IMR-90 (cell line): ENCODE measurements at regions not wholly inside any gene's neighbourhood (a gene's known extent, or its start where the extent isn't known, plus 50 kb on each side); places are given as distances from the start of the nearest gene placed in this dataset.

Experiments
- ATAC-seq: fragments of 200-7000 bp; cut with Tn5 transposase; 2 replicates; pipeline ENCODE4 v1.9.1; 2020; ENCODE audit warnings: low read depth, mild to moderate bottlenecking, moderate library complexity
- BruUV-seq: library from RNA; stranded (reverse); fragments of 400-500 nt; replicated peaks from 2 replicates; lab custom pipeline; 2021; lab: Mats Ljungman, UMichigan
- CTCF ChIA-PET: fragments of 300-600 bp; formaldehyde crosslinking; extraction: SDS; loops from one replicate; lab custom pipeline; 2021; ENCODE audit warnings: antibody characterized with exemption; lab: Yijun Ruan, JAX
- POLR2A ChIA-PET: fragments of 300-600 bp; sonication (Branson Sonifier 250); formaldehyde crosslinking; loops from one replicate; lab custom pipeline; 2022; ENCODE audit warnings: antibody characterized with exemption; ENCODE audit not compliant: unreplicated experiment; lab: Charles Lee
- DNase-seq: peaks from one replicate; pipeline ENCODE4 v3.0.0; 2013
- H2AFZ ChIP-seq: replicated peaks from 2 replicates; pipeline ENCODE3; 2013; ENCODE audit warnings: low read length, mild to moderate bottlenecking; ENCODE audit not compliant: poor library complexity
- H2AK5ac ChIP-seq: 2 replicates; pipeline ENCODE4 v1.6.1; 2013; ENCODE audit warnings: low read depth, low read length, inconsistent platforms
- H2AK9ac ChIP-seq: replicated peaks from 2 replicates; pipeline ENCODE3; 2013; ENCODE audit warnings: mild to moderate bottlenecking, low read depth, low read length, moderate library complexity; ENCODE audit not compliant: poor library complexity
- H2BK120ac ChIP-seq: 2 replicates; pipeline ENCODE4 v1.6.1; 2013; ENCODE audit warnings: low read depth, low read length, inconsistent platforms
- H2BK15ac ChIP-seq: 3 replicates; pipeline ENCODE4 v1.6.1; 2013; ENCODE audit warnings: low read depth, low read length, inconsistent platforms
- H2BK20ac ChIP-seq: 2 replicates; pipeline ENCODE4 v1.6.1; 2013; ENCODE audit warnings: low read depth, mild to moderate bottlenecking, inconsistent platforms, low read length, moderate library complexity
- H2BK5ac ChIP-seq: 2 replicates; pipeline ENCODE4 v1.6.1; 2013; ENCODE audit warnings: mild to moderate bottlenecking, low read depth, low read length, inconsistent platforms; ENCODE audit not compliant: poor library complexity, severe bottlenecking
- H3K14ac ChIP-seq: replicated peaks from 2 replicates; pipeline ENCODE4 v1.6.1; 2013; ENCODE audit warnings: low read depth, low read length, inconsistent platforms
- H3K18ac ChIP-seq: 2 replicates; pipeline ENCODE4 v1.6.1; 2013; ENCODE audit warnings: low read depth, low read length, control low read depth
- H3K23ac ChIP-seq: 2 replicates; pipeline ENCODE4 v1.6.1; 2013; ENCODE audit warnings: low read depth, low read length, inconsistent platforms
- H3K27ac ChIP-seq: 2 replicates; pipeline ENCODE4 v1.5.1; 2013; ENCODE audit warnings: mild to moderate bottlenecking, control low read depth, low read length; ENCODE audit not compliant: insufficient read depth
- H3K27me3 ChIP-seq: 2 replicates; pipeline ENCODE4 v1.6.1; 2013; ENCODE audit warnings: low read length; ENCODE audit not compliant: control insufficient read depth, insufficient read depth
- H3K36me3 ChIP-seq: 2 replicates; pipeline ENCODE4 v1.6.1; 2013; ENCODE audit warnings: low read length, mixed read lengths; ENCODE audit not compliant: control insufficient read depth, insufficient read depth
- H3K4ac ChIP-seq: 2 replicates; pipeline ENCODE4 v1.6.1; 2013; ENCODE audit warnings: low read depth, low read length, inconsistent platforms
- H3K4me1 ChIP-seq: 2 replicates; pipeline ENCODE4 v1.6.1; 2013; ENCODE audit warnings: low read length, mixed read lengths; ENCODE audit not compliant: control insufficient read depth, insufficient read depth
- H3K4me2 ChIP-seq: 2 replicates; pipeline ENCODE4 v1.6.1; 2013; ENCODE audit warnings: low read depth, mild to moderate bottlenecking, control low read depth, low read length, moderate library complexity
- H3K4me3 ChIP-seq: 2 replicates; pipeline ENCODE4 v1.5.1; 2013; ENCODE audit warnings: low read depth, mild to moderate bottlenecking, control low read depth, low read length, moderate library complexity; ENCODE audit not compliant: insufficient read depth
- H3K56ac ChIP-seq: 2 replicates; pipeline ENCODE4 v1.6.1; 2013; ENCODE audit warnings: low read length, inconsistent platforms; ENCODE audit not compliant: insufficient read depth; ENCODE audit errors: extremely low read depth
- H3K79me1 ChIP-seq, 2 experiments: 2 replicates each; pipeline ENCODE4 v1.6.1; 2013; ENCODE audit warnings: low read length in 2 of 2, inconsistent platforms in 1 of 2, low read depth in 1 of 2
- H3K9ac ChIP-seq: 2 replicates; pipeline ENCODE4 v1.6.1; 2013; ENCODE audit warnings: low read depth, low read length, control low read depth
- H3K9me1 ChIP-seq: 2 replicates; pipeline ENCODE4 v1.6.1; 2013; ENCODE audit warnings: low read length, inconsistent platforms; ENCODE audit not compliant: insufficient read depth
- H3K9me3 ChIP-seq: 2 replicates; pipeline ENCODE4 v1.6.1; 2013; ENCODE audit warnings: low read length; ENCODE audit not compliant: control insufficient read depth, insufficient read depth
- H4K20me1 ChIP-seq: 2 replicates; pipeline ENCODE4 v1.6.1; 2013; ENCODE audit warnings: low read length, inconsistent platforms; ENCODE audit not compliant: insufficient read depth
- H4K5ac ChIP-seq: 2 replicates; pipeline ENCODE4 v1.6.1; 2013; ENCODE audit warnings: mild to moderate bottlenecking, low read depth, low read length, control low read depth
- H4K8ac ChIP-seq, 2 experiments: 2 replicates each; pipeline ENCODE4 v1.6.1; 2013; ENCODE audit warnings: low read depth in 2 of 2, low read length in 2 of 2, control low read depth in 1 of 2, inconsistent platforms in 1 of 2
- H4K91ac ChIP-seq: 2 replicates; pipeline ENCODE4 v1.6.1; 2013; ENCODE audit warnings: low read depth, low read length, inconsistent platforms; ENCODE audit not compliant: insufficient read depth
- BHLHE40 ChIP-seq: fragments of 150-350 bp; IDR thresholded peaks from 2 replicates; pipeline ENCODE4 v1.6.1; 2016; ENCODE audit warnings: mild to moderate bottlenecking, low read depth, low read length
- CEBPB ChIP-seq: IDR thresholded peaks from 2 replicates; pipeline ENCODE4 v1.6.1; 2012; ENCODE audit warnings: low read depth, low read length, improper control_type of control experiment
- CHD1 ChIP-seq: IDR thresholded peaks from 2 replicates; pipeline ENCODE4 v1.6.1; 2012; ENCODE audit warnings: low read depth, low read length, improper control_type of control experiment
- FOS ChIP-seq: fragments of 150-350 bp; IDR thresholded peaks from 2 replicates; pipeline ENCODE4 v1.6.1; 2016; ENCODE audit warnings: low read depth, low read length
- MAFK ChIP-seq: IDR thresholded peaks from 2 replicates; pipeline ENCODE4 v1.6.1; 2012; ENCODE audit warnings: low read depth, low read length, improper control_type of control experiment
- MAZ ChIP-seq: IDR thresholded peaks from 2 replicates; pipeline ENCODE4 v1.6.1; 2012; ENCODE audit warnings: low read depth, mild to moderate bottlenecking, low read length, improper control_type of control experiment, moderate library complexity, borderline replicate concordance
- MXI1 ChIP-seq: IDR thresholded peaks from 2 replicates; pipeline ENCODE4 v1.6.1; 2012; ENCODE audit warnings: low read depth, mild to moderate bottlenecking, low read length, moderate library complexity, borderline replicate concordance
- NFE2L2 ChIP-seq: fragments of 150-350 bp; IDR thresholded peaks from 2 replicates; pipeline ENCODE4 v1.6.1; 2016; ENCODE audit warnings: low read depth, mild to moderate bottlenecking, low read length
- POLR2A ChIP-seq: IDR thresholded peaks from 2 replicates; pipeline ENCODE4 v1.6.1; 2012; ENCODE audit warnings: mild to moderate bottlenecking, low read depth, low read length
- RAD21 ChIP-seq: IDR thresholded peaks from 2 replicates; pipeline ENCODE4 v1.6.1; 2012; ENCODE audit warnings: low read length, improper control_type of control experiment
- RCOR1 ChIP-seq: IDR thresholded peaks from 2 replicates; pipeline ENCODE4 v1.6.1; 2012; ENCODE audit warnings: mild to moderate bottlenecking, low read length, improper control_type of control experiment; ENCODE audit not compliant: insufficient replicate concordance
- RFX5 ChIP-seq: IDR thresholded peaks from 2 replicates; pipeline ENCODE4 v1.8.0; 2012; ENCODE audit warnings: low read depth, mild to moderate bottlenecking, low read length, moderate library complexity
- SMC3 ChIP-seq: fragments of 150-350 bp; IDR thresholded peaks from 2 replicates; pipeline ENCODE4 v1.6.1; 2016; ENCODE audit warnings: low read depth, mild to moderate bottlenecking, antibody characterized with exemption, low read length, moderate library complexity
- WGBS, 2 experiments: methylation state at CpG; one replicate each; pipeline versions ENCODE4 v1.1.5 to v1.1.7; 2013; ENCODE audit warnings: missing lambda C conversion rate in 2 of 2; ENCODE audit not compliant: insufficient read length in 1 of 2; ENCODE audit errors: extremely low coverage in 2 of 2; 5-methylcytosine and 5-hydroxymethylcytosine counted together
- dilution Hi-C: fragments of 300-500 bp; cut with HindIII; formaldehyde crosslinking; loops from one replicate; pipeline ENCODE4 v1.14.3; 2018; ENCODE audit warnings: low sequenced_read_pairs; ENCODE audit not compliant: unreplicated experiment
- in situ Hi-C: fragments of 300-500 bp; cut with MboI; formaldehyde crosslinking; loops from 3 replicates; pipeline ENCODE4 v1.14.3; 2019; ENCODE audit warnings: low sequenced_read_pairs, inconsistent platforms, mixed read lengths
- intact Hi-C: fragments of 100-400 bp; cut with micrococcal nuclease; formaldehyde crosslinking; loops from 2 replicates; pipeline ENCODE4 v1.10.0; 2022
- TF ChIP-seq, protein P1 (sequence below): fragments of 150-350 bp; IDR thresholded peaks from 2 replicates; pipeline ENCODE4 v1.6.1; 2016; ENCODE audit warnings: low read depth, mild to moderate bottlenecking, low read length, moderate library complexity, borderline replicate concordance
- TF ChIP-seq, protein P2 (sequence below): conservative IDR thresholded peaks from 2 replicates; pipeline ENCODE4 v1.5.1; 2012; ENCODE audit warnings: mild to moderate bottlenecking, low read depth, low read length, improper control_type of control experiment
- TF ChIP-seq, protein P3 (sequence below): fragments of 150-350 bp; IDR thresholded peaks from 2 replicates; pipeline ENCODE4 v1.6.1; 2017; ENCODE audit warnings: mild to moderate bottlenecking, antibody characterized with exemption, low read length, low read depth

DNA sequence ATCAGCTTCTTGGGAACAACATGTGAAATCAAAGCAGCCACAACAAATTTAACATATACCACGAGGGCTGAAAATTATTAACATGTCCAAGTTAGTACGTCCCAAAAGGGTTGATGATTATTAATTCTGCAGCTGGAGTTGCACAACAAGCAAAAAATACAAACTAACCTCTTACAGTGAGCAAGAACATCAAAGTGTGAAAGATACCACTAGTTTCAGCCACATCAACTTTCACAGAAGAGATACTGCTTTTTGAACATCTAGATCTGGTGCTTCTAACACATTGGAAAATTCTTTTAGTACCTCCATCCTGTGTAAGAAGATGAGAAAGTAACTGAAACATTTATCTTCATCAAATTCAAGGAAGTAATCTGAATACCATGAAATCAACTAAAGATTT lies 334.1 kb downstream of the PCDH7 start:
- Histone ChIP-seq H2AK9ac (no peak overlapping the region), H3K27ac (no peak overlapping the region), H3K9ac (no peak overlapping the region), H3K79me1 (no peaks in the 10 kb centered on the region), H2AK5ac (no peak overlapping the region), H3K23ac (no peak overlapping the region), H3K56ac (no peak overlapping the region), H4K91ac (no peak overlapping the region), H3K9me1 (no peaks in the 10 kb centered on the region), H3K18ac (no peak overlapping the region), H3K27me3 (no peaks in the 10 kb centered on the region), H3K36me3 (no peaks in the 10 kb centered on the region), H2BK15ac (no peak overlapping the region), H4K5ac (no peak overlapping the region), H3K4ac (no peak overlapping the region), H2BK20ac (no peak overlapping the region), H3K9me3 (no peaks in the 10 kb centered on the region), H3K4me1 (peaks cover 2% of the 10 kb centered on the region; the same call in 1 of the 2 replicates), H4K8ac (no peak overlapping the region), H4K20me1 (no peaks in the 10 kb centered on the region), H2BK5ac (no peak overlapping the region), H3K4me3 (no peak overlapping the region), H3K14ac (no peak overlapping the region), H3K4me2 (no peak overlapping the region), H2AFZ (no peak overlapping the region), H2BK120ac (no peak overlapping the region)
- DNase-seq (no peak), ATAC-seq (no peak)
- intact Hi-C loops (no loop called here), in situ Hi-C loops (no loop called here), dilution Hi-C loops (no loop called here)
- TF ChIP-seq RFX5: no peak
- no peak for TF ChIP-seq FOS
- no peak for TF ChIP-seq BHLHE40
- no peak for TF ChIP-seq POLR2A
- no peak for TF ChIP-seq MXI1
- no peak for TF ChIP-seq CEBPB
- TF ChIP-seq, protein P1, sequence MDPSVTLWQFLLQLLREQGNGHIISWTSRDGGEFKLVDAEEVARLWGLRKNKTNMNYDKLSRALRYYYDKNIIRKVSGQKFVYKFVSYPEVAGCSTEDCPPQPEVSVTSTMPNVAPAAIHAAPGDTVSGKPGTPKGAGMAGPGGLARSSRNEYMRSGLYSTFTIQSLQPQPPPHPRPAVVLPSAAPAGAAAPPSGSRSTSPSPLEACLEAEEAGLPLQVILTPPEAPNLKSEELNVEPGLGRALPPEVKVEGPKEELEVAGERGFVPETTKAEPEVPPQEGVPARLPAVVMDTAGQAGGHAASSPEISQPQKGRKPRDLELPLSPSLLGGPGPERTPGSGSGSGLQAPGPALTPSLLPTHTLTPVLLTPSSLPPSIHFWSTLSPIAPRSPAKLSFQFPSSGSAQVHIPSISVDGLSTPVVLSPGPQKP: no peak
- TF ChIP-seq, protein P2, sequence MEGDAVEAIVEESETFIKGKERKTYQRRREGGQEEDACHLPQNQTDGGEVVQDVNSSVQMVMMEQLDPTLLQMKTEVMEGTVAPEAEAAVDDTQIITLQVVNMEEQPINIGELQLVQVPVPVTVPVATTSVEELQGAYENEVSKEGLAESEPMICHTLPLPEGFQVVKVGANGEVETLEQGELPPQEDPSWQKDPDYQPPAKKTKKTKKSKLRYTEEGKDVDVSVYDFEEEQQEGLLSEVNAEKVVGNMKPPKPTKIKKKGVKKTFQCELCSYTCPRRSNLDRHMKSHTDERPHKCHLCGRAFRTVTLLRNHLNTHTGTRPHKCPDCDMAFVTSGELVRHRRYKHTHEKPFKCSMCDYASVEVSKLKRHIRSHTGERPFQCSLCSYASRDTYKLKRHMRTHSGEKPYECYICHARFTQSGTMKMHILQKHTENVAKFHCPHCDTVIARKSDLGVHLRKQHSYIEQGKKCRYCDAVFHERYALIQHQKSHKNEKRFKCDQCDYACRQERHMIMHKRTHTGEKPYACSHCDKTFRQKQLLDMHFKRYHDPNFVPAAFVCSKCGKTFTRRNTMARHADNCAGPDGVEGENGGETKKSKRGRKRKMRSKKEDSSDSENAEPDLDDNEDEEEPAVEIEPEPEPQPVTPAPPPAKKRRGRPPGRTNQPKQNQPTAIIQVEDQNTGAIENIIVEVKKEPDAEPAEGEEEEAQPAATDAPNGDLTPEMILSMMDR: no peak
- TF ChIP-seq, protein P3, sequence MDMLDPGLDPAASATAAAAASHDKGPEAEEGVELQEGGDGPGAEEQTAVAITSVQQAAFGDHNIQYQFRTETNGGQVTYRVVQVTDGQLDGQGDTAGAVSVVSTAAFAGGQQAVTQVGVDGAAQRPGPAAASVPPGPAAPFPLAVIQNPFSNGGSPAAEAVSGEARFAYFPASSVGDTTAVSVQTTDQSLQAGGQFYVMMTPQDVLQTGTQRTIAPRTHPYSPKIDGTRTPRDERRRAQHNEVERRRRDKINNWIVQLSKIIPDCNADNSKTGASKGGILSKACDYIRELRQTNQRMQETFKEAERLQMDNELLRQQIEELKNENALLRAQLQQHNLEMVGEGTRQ: no peak
- no peak for TF ChIP-seq RAD21
- TF ChIP-seq RCOR1: no peak
- no peak for TF ChIP-seq SMC3
- TF ChIP-seq NFE2L2: no peak
- no peak for TF ChIP-seq MAZ
- TF ChIP-seq CHD1: no peak
- TF ChIP-seq MAFK: no peak
- BruUV-seq: no TSS peak
- POLR2A ChIA-PET: no interaction called here
- CTCF ChIA-PET: no interaction called here
- no CpG with 5 or more reads among the region's 2 CpGs for WGBS, 2 experiments
